Fibroblast of mammary gland (primary cell): ENCODE measurements at regions not wholly inside any gene's neighbourhood (a gene's known extent, or its start where the extent isn't known, plus 50 kb on each side); places are given as distances from the start of the nearest gene placed in this dataset.
A peak's percentile ranks its signal among the peaks of the same experiment; 100 is the strongest.
"Not testable (repeated sequence)": the region's sequence is repeated elsewhere in the genome, so short reads cannot be mapped to it uniquely, and the experiment has no call there.

Source experiments
- DNase-seq: peaks from one replicate; pipeline ENCODE4 v3.0.0-alpha.2; 2010; ENCODE audit warnings: low read depth
- H3K4me3 ChIP-seq: 2 replicates; pipeline ENCODE4 v1.5.1; 2011; ENCODE audit warnings: low read depth, mild to moderate bottlenecking, low read length, moderate library complexity; ENCODE audit not compliant: control insufficient read depth
- TF ChIP-seq, protein P1 (sequence below): conservative IDR thresholded peaks from 2 replicates; pipeline ENCODE4 v1.5.1; 2011; ENCODE audit warnings: low read depth, low read length, inconsistent platforms; ENCODE audit not compliant: control insufficient read depth, insufficient read depth

DNA sequence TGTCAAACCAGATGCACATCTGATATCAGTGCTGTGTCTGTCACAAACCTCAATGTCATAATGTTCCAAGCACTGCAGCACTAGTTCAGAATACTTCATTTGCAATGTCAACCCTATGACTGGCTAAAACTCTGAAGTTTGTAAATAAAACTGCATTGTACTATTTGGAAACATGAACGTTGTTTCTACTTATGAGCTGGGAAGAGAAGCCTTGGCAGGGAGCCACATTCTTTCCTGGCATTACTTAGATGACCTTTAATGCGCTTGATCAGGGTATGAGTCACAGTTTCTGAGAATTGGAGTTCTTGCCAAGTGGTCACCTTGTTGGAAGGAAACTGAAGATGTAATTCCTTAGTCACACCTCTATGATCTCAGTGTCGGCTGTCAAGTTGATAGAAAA is 664.8 kb upstream of the MMS22L start:
- no peak overlapping the region for H3K4me3 ChIP-seq
- TF ChIP-seq, protein P1, sequence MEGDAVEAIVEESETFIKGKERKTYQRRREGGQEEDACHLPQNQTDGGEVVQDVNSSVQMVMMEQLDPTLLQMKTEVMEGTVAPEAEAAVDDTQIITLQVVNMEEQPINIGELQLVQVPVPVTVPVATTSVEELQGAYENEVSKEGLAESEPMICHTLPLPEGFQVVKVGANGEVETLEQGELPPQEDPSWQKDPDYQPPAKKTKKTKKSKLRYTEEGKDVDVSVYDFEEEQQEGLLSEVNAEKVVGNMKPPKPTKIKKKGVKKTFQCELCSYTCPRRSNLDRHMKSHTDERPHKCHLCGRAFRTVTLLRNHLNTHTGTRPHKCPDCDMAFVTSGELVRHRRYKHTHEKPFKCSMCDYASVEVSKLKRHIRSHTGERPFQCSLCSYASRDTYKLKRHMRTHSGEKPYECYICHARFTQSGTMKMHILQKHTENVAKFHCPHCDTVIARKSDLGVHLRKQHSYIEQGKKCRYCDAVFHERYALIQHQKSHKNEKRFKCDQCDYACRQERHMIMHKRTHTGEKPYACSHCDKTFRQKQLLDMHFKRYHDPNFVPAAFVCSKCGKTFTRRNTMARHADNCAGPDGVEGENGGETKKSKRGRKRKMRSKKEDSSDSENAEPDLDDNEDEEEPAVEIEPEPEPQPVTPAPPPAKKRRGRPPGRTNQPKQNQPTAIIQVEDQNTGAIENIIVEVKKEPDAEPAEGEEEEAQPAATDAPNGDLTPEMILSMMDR = no peak
- DNase-seq = peak; percentile 57

DNA sequence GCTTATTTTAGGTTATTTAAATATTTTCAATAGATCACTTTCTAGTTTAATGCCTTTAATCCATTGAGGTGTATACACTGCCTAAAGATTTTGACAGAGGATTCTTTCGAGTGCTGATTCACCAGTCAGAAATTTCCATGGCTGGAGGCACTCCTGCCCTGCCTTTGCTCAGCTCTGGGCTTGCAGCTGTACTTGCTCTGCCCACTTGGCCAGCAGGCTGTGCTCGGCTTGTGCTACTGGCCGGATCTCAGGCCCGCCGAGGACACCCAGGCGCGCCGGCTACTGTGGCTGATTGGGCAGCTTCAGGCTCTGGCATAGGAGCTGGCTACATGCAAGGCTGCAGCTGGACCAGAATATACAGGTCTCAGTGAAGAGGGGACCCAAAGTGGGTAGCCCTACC is 675.1 kb upstream of the MMS22L start:
- no peak for DNase-seq
- H3K4me3 ChIP-seq = no peak overlapping the region
- TF ChIP-seq, protein P1 = no peak

DNA sequence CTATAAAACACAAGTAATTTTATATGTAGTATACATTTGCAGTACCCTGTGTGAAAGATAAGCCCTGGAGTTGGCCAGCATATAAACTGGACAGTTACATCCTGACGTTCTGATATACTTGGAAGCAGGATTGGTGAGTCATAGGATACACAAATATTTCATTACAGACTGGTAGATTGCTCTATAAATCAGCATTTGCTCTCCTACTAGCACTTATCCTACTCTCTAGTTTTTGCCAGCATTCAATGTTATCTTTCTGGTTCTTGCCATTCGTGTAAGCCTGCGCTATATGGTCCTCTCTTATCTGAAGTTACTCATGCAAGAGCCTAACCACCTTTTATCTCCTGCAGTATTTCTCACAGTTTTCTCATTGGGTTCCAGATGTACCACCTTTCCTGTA is 680.2 kb upstream of the MMS22L start:
- TF ChIP-seq, protein P1 = no peak
- DNase-seq = no peak
- H3K4me3 ChIP-seq = no peak overlapping the region

DNA sequence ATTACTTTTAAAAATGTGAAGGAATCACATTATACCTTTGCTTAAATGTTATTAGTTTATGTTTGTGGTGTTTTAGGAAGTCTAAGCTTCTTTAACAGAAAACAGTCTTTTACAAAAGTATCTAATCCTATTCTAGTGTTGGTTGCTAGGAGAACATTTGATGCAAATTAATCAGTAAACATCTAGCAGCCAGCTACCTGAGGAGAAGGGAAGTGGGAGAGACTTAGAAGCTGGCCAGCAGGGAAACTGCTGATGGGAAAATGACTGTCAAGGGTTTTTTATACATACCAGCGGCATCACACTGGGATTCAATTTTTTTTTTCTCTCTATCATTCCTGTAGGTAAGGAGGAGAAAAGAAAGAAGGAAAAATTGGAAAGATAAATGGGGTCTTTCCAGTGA is 686.0 kb upstream of the MMS22L start:
- DNase-seq = no peak
- no peak overlapping the region for H3K4me3 ChIP-seq
- TF ChIP-seq, protein P1 = no peak

DNA sequence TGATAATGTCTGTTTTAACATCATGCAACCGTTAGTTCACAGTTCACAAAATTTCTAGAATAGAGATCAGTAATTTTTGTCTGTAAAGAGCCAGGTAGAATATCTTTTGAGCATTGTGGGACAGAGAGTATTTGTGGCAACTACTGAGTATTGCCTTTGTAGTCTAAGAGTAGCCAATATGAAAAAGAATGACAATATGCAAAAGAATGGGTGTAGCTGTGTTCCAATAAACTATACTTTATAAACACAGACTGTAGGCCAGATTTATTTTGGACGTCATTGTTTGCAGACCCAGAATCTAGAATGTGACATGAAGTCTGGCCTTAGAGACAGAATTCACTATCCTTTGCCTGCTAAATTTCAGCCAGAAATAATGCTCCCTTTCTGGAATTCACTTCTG is 694.1 kb upstream of the MMS22L start:
- TF ChIP-seq, protein P1 = no peak
- DNase-seq = no peak
- no peak overlapping the region for H3K4me3 ChIP-seq

DNA sequence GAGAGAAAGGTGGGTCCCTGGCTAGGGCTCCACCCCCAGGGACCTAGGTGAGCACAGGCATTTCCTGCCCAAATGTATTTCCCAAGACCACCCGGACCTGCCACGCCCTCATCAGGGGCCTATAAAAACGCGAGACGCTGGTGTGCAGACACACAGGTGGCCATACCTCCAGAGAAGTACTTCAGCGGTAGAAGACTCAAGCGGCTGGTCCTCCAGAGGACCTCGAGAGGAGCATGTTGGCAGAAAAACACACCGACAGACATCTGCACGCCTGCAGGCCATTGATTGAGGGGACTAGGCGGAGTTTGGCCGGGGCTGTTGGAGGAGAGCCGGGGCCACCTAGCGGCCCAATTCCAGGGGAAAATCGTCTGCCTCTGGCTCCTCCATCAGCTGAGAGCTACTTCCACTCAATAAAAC is 695.8 kb upstream of the MMS22L start:
- DNase-seq = no peak
- TF ChIP-seq, protein P1 = no peak
- no peak overlapping the region for H3K4me3 ChIP-seq

DNA sequence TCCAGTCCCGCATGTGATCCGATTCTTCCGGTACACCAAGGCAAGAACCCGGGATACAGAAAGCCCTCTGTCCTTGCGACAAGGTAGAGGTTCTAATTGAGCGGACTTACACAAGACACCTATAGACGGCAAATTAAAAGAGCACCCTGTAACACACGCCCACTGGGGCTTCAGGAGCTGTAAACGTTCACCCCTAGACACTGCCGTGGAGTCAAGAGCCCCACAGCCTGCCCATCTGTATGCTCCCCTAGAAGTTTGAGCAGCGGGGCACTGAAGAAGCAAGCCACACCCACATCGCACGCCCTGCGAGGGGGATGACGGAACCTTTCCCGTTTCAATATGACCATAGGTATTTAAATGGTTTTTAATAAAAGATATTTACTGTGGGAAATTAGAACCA is 696.3 kb upstream of the MMS22L start:
- DNase-seq, H3K4me3 ChIP-seq: not testable (repeated sequence)
